NK-92 (cell line): ENCODE measurements at regions not wholly inside any gene's neighbourhood (a gene's known extent, or its start where the extent isn't known, plus 50 kb on each side); places are given as distances from the start of the nearest gene placed in this dataset.
"Not testable (repeated sequence)": the region's sequence is repeated elsewhere in the genome, so short reads cannot be mapped to it uniquely, and the experiment has no call there.

Source experiments
- DNase-seq: peaks from one replicate; lab custom pipeline; 2025; ENCODE audit not compliant: unreplicated experiment; lab: John Stamatoyannopoulos, UW

DNA sequence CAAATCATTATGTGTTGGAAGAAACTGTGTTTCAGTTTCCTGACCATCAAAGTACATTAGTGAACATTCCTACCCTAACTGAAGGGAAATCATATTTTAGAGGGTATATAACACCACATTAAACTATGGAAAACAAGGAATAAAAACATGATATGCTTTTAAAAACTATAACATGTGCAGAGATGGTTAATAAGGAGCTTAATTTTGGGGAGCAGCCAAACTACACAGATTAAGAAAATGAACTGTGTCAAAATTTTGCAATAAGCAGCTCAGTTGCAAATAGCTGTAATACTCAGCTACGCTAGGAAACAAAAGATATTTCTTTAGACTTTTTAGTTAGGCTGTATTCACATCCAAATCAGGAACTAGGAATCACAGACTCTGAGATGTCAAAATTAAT is 1115.7 kb upstream of the CELF2 start:
- no peak for DNase-seq

DNA sequence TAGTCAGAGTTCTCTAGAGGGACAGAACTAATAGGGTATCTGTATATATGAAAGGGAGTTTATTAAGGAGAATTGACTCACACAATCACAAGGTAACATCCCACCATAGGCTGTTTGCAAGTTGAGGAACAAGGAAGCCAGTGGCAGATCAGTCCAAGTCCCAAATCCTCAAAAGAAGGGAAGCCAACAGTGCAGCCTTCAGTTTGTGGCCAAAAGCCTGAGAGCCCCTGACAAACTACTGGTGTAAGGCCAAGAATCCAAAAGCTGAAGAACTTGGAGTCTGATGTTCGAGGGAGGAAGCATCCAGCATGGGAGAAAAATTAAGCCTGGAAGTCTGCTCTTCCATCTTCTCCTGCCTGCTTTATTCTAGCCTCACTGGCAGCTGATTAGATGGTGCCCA is 1107.2 kb upstream of the CELF2 start:
- no peak for DNase-seq

DNA sequence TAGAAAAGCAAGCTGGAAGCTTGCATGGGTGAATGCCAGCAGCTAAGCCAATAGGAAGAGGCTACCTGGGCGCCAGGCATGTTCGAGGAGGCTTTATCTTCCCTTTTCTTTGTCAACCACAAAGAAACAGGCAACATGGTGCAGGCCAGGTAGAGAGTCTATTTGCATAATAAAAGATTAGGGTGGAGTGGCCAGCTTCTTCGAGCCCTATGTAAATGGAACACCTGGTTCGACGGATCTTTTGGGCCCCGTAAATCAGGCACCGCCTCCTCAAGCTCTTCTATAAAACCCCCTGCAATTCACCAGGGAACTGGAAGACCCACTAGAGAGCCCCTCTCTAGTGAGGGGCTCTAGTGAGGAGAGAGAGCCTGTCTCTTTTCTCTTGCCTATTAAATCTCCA is 1106.2 kb upstream of the CELF2 start:
- no peak for DNase-seq

DNA sequence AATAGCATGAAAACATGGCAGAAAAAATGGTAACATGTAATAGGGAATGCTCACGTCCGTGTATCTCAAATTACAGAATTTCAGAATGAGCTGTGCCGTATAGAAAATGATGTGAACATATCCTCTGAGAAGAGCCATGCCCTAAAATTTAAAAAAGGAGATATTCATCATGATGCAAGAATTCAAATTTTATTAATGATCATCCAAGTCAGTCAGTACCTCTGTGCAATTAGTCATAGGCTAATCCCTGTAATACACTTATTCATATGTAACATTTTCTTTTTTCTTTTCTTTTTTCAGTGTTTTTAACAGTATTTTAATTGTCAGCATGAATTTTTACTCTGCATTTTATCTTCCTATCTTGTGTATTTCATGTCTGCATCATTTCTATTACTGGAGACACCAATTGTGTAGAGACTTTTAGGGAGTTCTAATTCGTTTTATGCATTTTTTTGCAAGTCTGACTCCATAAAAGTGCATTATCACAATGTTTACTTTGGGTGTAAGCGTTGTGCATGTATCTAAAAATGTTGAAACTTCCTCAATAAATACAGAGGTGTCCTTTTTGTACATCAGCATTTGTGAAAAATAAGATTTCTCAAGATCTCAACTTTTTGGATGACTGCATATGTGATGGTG is 1103.7 kb upstream of the CELF2 start:
- no peak for DNase-seq

DNA sequence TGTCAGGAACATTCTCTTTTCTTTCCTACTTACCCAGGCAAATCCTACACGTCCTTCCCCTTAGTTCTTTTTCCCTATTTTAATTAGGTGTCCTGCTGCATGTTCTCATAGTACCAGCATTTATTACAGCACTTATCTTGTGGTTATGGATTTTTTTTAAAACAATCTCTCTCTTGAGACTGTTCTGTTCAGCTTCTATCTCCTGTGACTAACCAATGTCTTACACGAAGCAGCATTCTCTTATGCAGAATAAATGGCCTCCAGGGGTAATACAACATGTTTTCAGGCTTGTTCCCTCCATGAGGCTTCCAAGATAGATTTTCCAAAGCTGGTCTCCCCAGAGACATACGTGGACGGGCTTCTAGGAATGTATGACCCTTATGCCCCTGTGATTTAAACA is 1096.1 kb upstream of the CELF2 start:
- DNase-seq: no peak

DNA sequence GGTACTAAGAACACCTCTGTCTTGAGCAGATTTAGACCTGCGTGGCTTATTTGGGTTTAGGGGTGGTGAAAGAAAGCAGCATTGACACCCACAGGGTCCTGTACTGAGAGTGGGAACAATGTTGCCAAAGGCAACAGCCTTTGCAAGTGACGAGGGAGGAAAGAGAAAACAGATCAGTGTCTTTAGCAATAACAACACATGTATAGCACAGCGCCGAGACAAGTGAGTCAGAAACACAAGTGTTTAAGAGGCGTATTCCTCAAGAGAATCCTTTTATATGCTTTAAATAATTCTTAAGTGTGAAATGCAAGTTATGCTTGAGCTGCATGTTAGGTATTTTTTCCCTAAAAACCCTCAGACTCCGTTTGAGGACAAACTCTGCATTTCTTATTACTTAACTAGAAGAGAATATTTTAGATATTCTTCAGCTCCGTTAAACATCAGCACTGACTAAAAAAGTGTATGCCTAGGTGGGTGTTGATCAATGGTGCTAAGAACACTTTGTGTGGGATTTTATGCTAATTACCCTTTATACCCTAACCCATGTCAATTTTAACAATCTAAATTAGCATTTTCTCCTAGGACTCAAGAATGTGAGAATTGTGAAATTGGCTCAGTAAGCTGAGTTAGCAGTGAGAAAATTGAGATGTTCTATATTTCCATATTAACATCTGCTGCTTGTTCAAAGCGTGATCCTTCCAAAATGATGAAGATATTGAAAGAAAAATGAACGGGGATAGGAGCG is 1095.4 kb upstream of the CELF2 start:
- DNase-seq: no peak

DNA sequence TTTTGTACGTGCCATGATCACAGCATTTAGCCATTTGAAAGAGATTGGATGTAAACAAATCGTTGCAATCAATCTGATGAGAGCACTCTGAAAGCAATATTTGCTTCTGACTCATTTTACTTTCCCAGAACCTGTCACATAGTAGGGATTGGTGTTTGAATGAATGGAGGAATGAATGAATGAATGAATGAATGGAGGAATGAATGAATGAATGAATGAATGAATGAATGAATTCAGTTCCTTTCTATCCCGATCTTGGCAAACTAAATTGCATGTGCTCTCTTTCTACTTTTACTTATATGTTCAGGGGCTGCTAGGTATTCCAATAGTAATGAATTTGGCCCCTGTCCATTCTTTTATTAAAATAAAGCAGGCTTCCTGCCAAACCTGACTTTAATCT is 1091.7 kb upstream of the CELF2 start:
- DNase-seq: no peak

DNA sequence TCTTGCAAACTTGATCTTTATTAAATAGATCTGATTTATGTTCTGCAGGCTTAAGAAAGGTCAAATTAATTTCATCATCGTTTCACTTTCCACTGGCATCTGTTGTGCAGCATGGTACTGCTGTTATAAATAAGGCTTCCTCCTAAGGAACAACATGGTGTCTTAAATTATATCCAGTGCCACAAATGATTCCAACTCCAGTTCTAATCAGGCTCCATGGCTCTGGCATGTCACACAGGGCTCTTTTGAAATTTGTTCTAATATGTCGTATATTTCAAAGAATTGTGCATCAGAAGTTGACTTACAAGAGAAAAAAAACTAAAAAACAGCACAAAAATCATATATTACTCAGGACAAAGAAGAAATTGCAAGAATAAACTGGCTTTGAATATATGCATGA is 1090.8 kb upstream of the CELF2 start:
- no peak for DNase-seq

- DNase-seq: no peak
These were observed 1078.0 kb upstream of the CELF2 start for GRCh38 chr10:9939716-9940115.

GRCh38 chr10:9944690-9945089 is 1073.0 kb upstream of the CELF2 start:
- DNase-seq: no peak

GRCh38 chr10:9950070-9950469 is 1067.6 kb upstream of the CELF2 start:
- DNase-seq: no peak

GRCh38 chr10:9951481-9952257 is 1066.0 kb upstream of the CELF2 start:
- DNase-seq: no peak

GRCh38 chr10:9957351-9957750 is 1060.3 kb upstream of the CELF2 start:
- no peak for DNase-seq

DNA sequence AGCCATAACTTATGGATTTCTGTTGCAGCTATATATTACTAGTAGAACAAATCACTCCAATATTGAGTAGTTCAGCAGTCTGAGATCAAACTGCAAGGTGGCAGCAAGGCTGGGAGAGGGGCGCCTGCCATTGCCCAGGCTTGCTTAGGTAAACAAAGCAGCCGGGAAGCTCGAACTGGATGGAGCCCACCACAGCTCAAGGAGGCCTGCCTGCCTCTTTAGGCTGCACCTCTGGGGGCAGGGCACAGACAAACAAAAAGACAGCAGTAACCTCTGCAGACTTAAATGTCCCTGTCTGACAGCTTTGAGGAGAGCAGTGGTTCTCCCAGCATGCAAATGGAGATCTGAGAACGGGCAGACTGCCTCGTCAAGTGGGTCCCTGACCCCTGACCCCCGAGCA is 1059.8 kb upstream of the CELF2 start:
- DNase-seq: not testable (repeated sequence)

DNA sequence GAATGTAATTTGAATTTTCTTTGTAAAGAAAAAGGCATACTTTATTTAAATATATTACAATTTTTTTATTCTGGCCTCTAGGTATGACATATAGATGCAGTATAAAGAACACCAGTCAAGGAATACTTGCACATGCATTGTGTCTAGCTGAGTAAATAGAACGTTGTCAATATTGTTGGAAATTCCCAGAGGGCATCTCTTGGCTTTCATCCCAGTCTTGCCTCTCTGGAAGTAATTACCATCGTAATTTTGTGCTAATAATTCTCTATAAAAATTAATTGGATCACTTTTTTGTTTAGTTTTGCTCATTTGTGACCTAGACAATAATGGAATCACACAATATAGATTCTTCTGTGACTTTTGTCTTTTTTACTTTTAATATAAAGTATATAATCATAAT is 1052.3 kb upstream of the CELF2 start:
- no peak for DNase-seq

DNA sequence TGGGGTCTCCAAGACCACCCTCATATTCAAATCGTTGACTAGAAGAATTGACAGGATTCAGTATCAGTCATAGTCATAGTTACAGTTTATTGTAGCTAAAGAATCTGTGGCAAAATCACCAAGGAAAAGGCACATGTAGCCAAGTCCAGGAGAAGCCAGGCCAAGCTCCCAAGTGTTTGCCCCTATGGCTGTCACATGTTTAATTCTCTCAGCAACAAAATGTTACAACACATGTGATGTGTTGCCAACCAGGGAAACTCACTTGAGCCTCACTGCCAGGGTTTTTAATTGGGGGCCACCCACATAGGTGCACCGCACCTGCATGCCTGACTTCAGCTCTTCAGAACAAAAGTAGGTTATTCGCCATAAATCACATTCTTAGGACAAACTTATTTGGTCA is 1030.9 kb upstream of the CELF2 start:
- DNase-seq: no peak

GRCh38 chr10:9987197-9987596 is 1030.5 kb upstream of the CELF2 start:
- no peak for DNase-seq

DNA sequence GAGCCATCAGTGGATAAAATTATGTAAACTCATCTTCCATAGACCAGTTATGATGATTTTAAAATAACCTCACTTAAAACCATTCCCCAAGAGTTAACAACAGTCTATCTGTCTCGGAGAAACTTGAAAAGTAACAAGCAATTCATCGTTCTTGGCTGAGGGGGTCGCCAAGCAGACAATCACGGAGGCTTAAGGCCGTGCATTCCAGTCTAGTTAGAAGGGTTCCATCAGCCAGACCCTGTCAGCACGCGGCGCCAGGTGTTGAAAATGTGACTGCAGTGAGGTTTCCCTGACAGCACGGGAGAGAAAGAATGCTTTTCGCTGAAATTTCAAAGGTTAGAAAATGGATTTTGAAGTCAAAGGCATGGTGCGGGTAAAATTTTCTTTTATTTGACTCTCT is 1025.0 kb upstream of the CELF2 start:
- DNase-seq: no peak

DNA sequence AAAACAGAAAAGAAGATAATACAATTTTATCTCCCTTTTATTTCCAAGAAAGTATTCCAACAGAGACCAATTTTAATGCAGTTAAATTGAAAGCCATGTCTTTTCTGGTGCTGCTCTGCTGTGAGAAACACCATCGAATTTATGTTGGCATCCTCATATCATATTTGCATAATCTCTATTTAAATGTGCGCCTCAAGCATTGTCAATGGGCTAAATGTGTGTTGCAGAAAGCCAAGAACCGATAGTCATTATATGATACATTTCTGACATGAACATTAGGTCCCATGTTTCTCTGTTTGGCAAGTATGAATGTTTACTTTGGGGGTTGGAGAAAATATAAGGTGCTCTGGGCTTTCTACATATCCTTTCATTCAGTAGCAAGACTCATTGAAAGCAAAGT is 1023.5 kb upstream of the CELF2 start:
- no peak for DNase-seq

GRCh38 chr10:9999627-10000026 is 1018.0 kb upstream of the CELF2 start:
- no peak for DNase-seq

GRCh38 chr10:10007957-10008356 is 1009.7 kb upstream of the CELF2 start:
- DNase-seq: no peak

DNA sequence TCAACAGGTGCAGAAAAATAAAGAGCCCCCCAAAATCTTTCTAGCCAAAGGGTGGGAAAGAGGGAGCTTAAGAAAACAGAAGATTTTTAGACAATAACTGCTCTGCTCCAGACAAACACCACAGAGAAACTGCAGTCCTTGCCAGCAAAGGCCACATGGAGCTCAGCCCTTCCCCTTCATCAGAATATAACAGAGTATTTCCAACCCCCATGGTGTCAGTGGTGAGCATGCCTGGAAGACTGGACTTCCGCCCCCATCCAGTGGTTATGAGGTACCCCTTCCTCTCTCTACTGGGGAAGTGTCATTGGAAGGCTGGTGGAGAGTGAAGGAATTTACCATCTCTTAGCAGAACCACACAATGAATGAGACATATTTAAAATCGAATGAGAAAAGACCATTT is 1007.3 kb upstream of the CELF2 start:
- no peak for DNase-seq
